ENCODE measurements at regions not wholly inside any gene's neighbourhood (a gene's known extent, or its start where the extent isn't known, plus 50 kb on each side); places are given as distances from the start of the nearest gene placed in this dataset.

- TF ChIP-seq POLR2AphosphoS5 (IDR thresholded peaks at IDR 0.05), result no peak
- no peak for TF ChIP-seq POLR2A (IDR thresholded peaks at IDR 0.05)
- no peak for TF ChIP-seq EP300 (IDR thresholded peaks at IDR 0.05)
- TF ChIP-seq CTCF (IDR thresholded peaks at IDR 0.05), result no peak
- Histone ChIP-seq H3K4me3 (no peak overlapping the region), H3K9me3 (no peaks in the 10 kb centered on the region), H3K27me3 (no peaks in the 10 kb centered on the region), H3K4me1 (no peaks in the 10 kb centered on the region), H3K36me3 (no peaks in the 10 kb centered on the region), H3K27ac (no peak overlapping the region)
- 88 to 89% methylated on average over 6 of the region's 6 CpGs for WGBS, 2 donors
- intact Hi-C loops (cut with DNase I), result no loop called here
- no peak for DNase-seq
These were observed 68.2 kb upstream of the CAB39 start for GRCh38 chr2:230644356-230644935.

- no peaks in the 10 kb centered on the region for H3K36me3 ChIP-seq
- TF ChIP-seq POLR2A (IDR thresholded peaks at IDR 0.05) (no peak), POLR2AphosphoS5 (IDR thresholded peaks at IDR 0.05) (no peak), CTCF (IDR thresholded peaks at IDR 0.05) (no peak)
- no peaks in the 10 kb centered on the region for H3K9me3 ChIP-seq
- DNase-seq, result no peak
- no peaks in the 10 kb centered on the region for H3K27me3 ChIP-seq
- intact Hi-C loops (cut with DNase I), result no loop called here
- no peaks in the 10 kb centered on the region for H3K4me1 ChIP-seq
- no peak overlapping the region for H3K4me3 ChIP-seq
- WGBS, 2 donors, result 90 to 93% methylated on average over 8 of the region's 8 CpGs
- H3K27ac ChIP-seq, result no peak overlapping the region
These were observed 64.3 kb upstream of the CAB39 start for GRCh38 chr2:230648356-230648755.

GRCh38 chr2:230650585-230651137 is 62.0 kb upstream of the CAB39 start:
- H3K27me3 ChIP-seq, result no peaks in the 10 kb centered on the region
- TF ChIP-seq POLR2AphosphoS5 (IDR thresholded peaks at IDR 0.05) (no peak), EP300 (IDR thresholded peaks at IDR 0.05) (no peak), POLR2A (IDR thresholded peaks at IDR 0.05) (no peak), CTCF (IDR thresholded peaks at IDR 0.05) (no peak)
- H3K4me3 ChIP-seq, result no peak overlapping the region
- no peak overlapping the region for H3K27ac ChIP-seq
- H3K36me3 ChIP-seq, result no peaks in the 10 kb centered on the region
- no peak for DNase-seq
- no peaks in the 10 kb centered on the region for H3K4me1 ChIP-seq
- intact Hi-C loops (cut with DNase I), result no loop called here
- H3K9me3 ChIP-seq, result no peaks in the 10 kb centered on the region
- WGBS, 2 donors, result 68 to 71% methylated on average over 7 of the region's 7 CpGs

- Histone ChIP-seq H3K36me3 (no peaks in the 10 kb centered on the region), H3K4me1 (no peaks in the 10 kb centered on the region), H3K4me3 (no peak overlapping the region), H3K9me3 (no peaks in the 10 kb centered on the region), H3K27ac (no peak overlapping the region), H3K27me3 (no peaks in the 10 kb centered on the region)
- intact Hi-C loops (cut with DNase I), result no loop called here
- TF ChIP-seq POLR2A (IDR thresholded peaks at IDR 0.05) (no peak), EP300 (IDR thresholded peaks at IDR 0.05) (no peak)
- 81 to 91% methylated on average over 7 of the region's 7 CpGs for WGBS, 2 donors
- DNase-seq, result no peak
These were observed 58.6 kb upstream of the CAB39 start for GRCh38 chr2:230654057-230654456.

- no peaks in the 10 kb centered on the region for H3K9me3 ChIP-seq
- H3K27ac ChIP-seq, result no peak overlapping the region
- H3K27me3 ChIP-seq, result no peaks in the 10 kb centered on the region
- no peaks in the 10 kb centered on the region for H3K36me3 ChIP-seq
- WGBS, 2 donors, result 93 to 95% methylated on average over 12 of the region's 12 CpGs
- no peak for TF ChIP-seq EP300 (IDR thresholded peaks at IDR 0.05)
- TF ChIP-seq POLR2AphosphoS5 (IDR thresholded peaks at IDR 0.05), result no peak
- no peak for TF ChIP-seq POLR2A (IDR thresholded peaks at IDR 0.05)
- TF ChIP-seq CTCF (IDR thresholded peaks at IDR 0.05), result no peak
- no peak for DNase-seq
- H3K4me1 ChIP-seq, result peaks cover 0 to 5% (median 0%) of the 10 kb centered on the region in 4 donors
- H3K4me3 ChIP-seq, result no peak overlapping the region
- intact Hi-C loops (cut with DNase I), result no loop called here
These were observed 55.2 kb upstream of the CAB39 start for GRCh38 chr2:230657462-230657861.
